ENCODE measurements at regions not wholly inside any gene's neighbourhood (a gene's known extent, or its start where the extent isn't known, plus 50 kb on each side); places are given as distances from the start of the nearest gene placed in this dataset.

- TF ChIP-seq ZBTB40 (IDR thresholded peaks at IDR 0.05) (no peak), ZBTB40 (CRISPR knock-in tag; IDR thresholded peaks at IDR 0.05) (peak; percentile 83; the same call in 1 of the 2 replicates), THAP11 (CRISPR knock-in tag; IDR thresholded peaks at IDR 0.05) (peak; percentile 76; the same call in 1 of the 2 replicates), ZSCAN20 (CRISPR knock-in tag; IDR thresholded peaks at IDR 0.05; ENCODE audit: borderline replicate concordance) (0 out of 2 replicates have a peak, but pooled peaks have one; percentile 33), MXD1 (CRISPR knock-in tag; IDR thresholded peaks at IDR 0.05) (no peak), THAP7 (CRISPR knock-in tag; IDR thresholded peaks at IDR 0.05) (peak; percentile 79; the same call in 1 of the 2 replicates), ZNF570 (CRISPR knock-in tag; IDR thresholded peaks at IDR 0.05; ENCODE audit: borderline replicate concordance) (no peak), ZBTB44 (CRISPR knock-in tag; IDR thresholded peaks at IDR 0.05) (no peak; the same call in 1 of the 2 replicates), ZNF652 (CRISPR knock-in tag; IDR thresholded peaks at IDR 0.05; ENCODE audit: borderline replicate concordance, low read depth) (peak; percentile 75; the same call in 1 of the 2 replicates), SKIL (CRISPR knock-in tag; IDR thresholded peaks at IDR 0.05; ENCODE audit: borderline replicate concordance) (peak; percentile 87), ZIK1 (CRISPR knock-in tag; IDR thresholded peaks at IDR 0.05; ENCODE audit: borderline replicate concordance, low read depth) (peak; percentile 81; the same call in 1 of the 2 replicates), NFE2L2 (IDR thresholded peaks at IDR 0.05; ENCODE audit: low read length) (no peak), MAFF (IDR thresholded peaks at IDR 0.05; ENCODE audit: low read depth, low read length) (peak; percentile 40; the same call in 1 of the 2 replicates)
Measured at GRCh38 chr6:11392778-11393507, 144.6 kb upstream of the TMEM170B start (continued).

All from HepG2 (cell line).